SK-N-SH (cell line): ENCODE measurements at regions not wholly inside any gene's neighbourhood (a gene's known extent, or its start where the extent isn't known, plus 50 kb on each side); places are given as distances from the start of the nearest gene placed in this dataset.

Source experiments
- CTCF ChIA-PET: fragments of 300-600, 350-600 bp; formaldehyde crosslinking; extraction: SDS; loops from one replicate; lab custom pipeline; 2021; lab: Yijun Ruan, JAX
- POLR2A ChIA-PET: fragments of 350-600 bp; sonication (Branson Sonifier 250); formaldehyde crosslinking; extraction: SDS; loops from one replicate; lab custom pipeline; 2020; ENCODE audit warnings: antibody characterized with exemption, inconsistent platforms; lab: Yijun Ruan, JAX
- DNase-seq: peaks from one replicate; pipeline ENCODE4 v3.0.0; 2012
- H2AFZ ChIP-seq: fragments of 200-600 bp; sonication (generic); 2 replicates; pipeline ENCODE4 v1.8.1; 2016; ENCODE audit warnings: antibody characterized with exemption, mild to moderate bottlenecking, low read depth
- H3F3A ChIP-seq: fragments of 200-600 bp; sonication (generic); replicated peaks from 2 replicates; pipeline ENCODE3; 2016; ENCODE audit warnings: antibody characterized with exemption, mild to moderate bottlenecking; ENCODE audit not compliant: insufficient read depth
- H3K27ac ChIP-seq, 2 experiments: fragments of 200-500 bp in 1 of 2; fragments of 200-600 bp in 1 of 2; sonication (Bioruptor generic) in 1 of 2; sonication (generic), shearing (Covaris generic) in 1 of 2; 2 replicates each; pipeline versions ENCODE4 v1.5.1 to v1.6.1; 2014 to 2016; ENCODE audit warnings: low read depth in 2 of 2, inconsistent platforms in 1 of 2, low read length in 1 of 2, mild to moderate bottlenecking in 1 of 2, mixed read lengths in 1 of 2
- H3K27me3 ChIP-seq: fragments of 200-600 bp; sonication (generic), shearing (Covaris generic); 2 replicates; pipeline ENCODE4 v1.6.1; 2016; ENCODE audit warnings: mixed run types; ENCODE audit not compliant: insufficient read depth
- H3K36me3 ChIP-seq, 2 experiments: fragments of 200-500 bp in 1 of 2; fragments of 200-600 bp in 1 of 2; sonication (Bioruptor generic) in 1 of 2; sonication (generic) in 1 of 2; replicated peaks in 1 of 2; 2 replicates each; pipeline versions ENCODE3 to v1.5.1; 2014 to 2016; ENCODE audit warnings: low read length in 1 of 2, mild to moderate bottlenecking in 1 of 2; ENCODE audit not compliant: insufficient read depth in 2 of 2, control insufficient read depth in 1 of 2
- H3K4me1 ChIP-seq, 2 experiments: fragments of 200-500 bp in 1 of 2; fragments of 200-600 bp in 1 of 2; sonication (Bioruptor generic) in 1 of 2; sonication (generic), shearing (Covaris generic) in 1 of 2; 2 replicates each; pipeline versions ENCODE4 v1.5.1 to v1.6.1; 2014 to 2016; ENCODE audit warnings: low read depth in 1 of 2, low read length in 1 of 2, mixed run types in 1 of 2; ENCODE audit not compliant: insufficient read depth in 2 of 2, control insufficient read depth in 1 of 2
- H3K4me2 ChIP-seq: fragments of 200-600 bp; sonication (generic), shearing (Covaris generic); 2 replicates; pipeline ENCODE4 v1.6.1; 2017; ENCODE audit warnings: mixed run types
- H3K4me3 ChIP-seq, 2 experiments: fragments of 200-500 bp in 1 of 2; fragments of 200-600 bp in 1 of 2; sonication (Bioruptor generic) in 1 of 2; sonication (generic), shearing (Covaris generic) in 1 of 2; 2 replicates each; pipeline versions ENCODE4 v1.5.1 to v1.8.1; 2014 to 2016; ENCODE audit warnings: low read depth in 2 of 2, inconsistent platforms in 1 of 2, low read length in 1 of 2, mild to moderate bottlenecking in 1 of 2, mixed read lengths in 1 of 2, moderate library complexity in 1 of 2
- H3K79me2 ChIP-seq: fragments of 200-600 bp; sonication (generic); 2 replicates; pipeline ENCODE4 v1.8.1; 2017; ENCODE audit warnings: mild to moderate bottlenecking; ENCODE audit not compliant: insufficient read depth
- H3K9ac ChIP-seq: fragments of 200-600 bp; sonication (generic); 2 replicates; pipeline ENCODE4 v1.6.1; 2017; ENCODE audit warnings: mixed run types
- H3K9me2 ChIP-seq: fragments of 200-600 bp; sonication (generic); 2 replicates; pipeline ENCODE4 v1.6.1; 2017; ENCODE audit warnings: mixed run types
- H3K9me3 ChIP-seq: fragments of 200-600 bp; sonication (generic); 2 replicates; pipeline ENCODE4 v1.6.1; 2017; ENCODE audit warnings: mixed run types, mild to moderate bottlenecking, moderate library complexity
- H4K20me1 ChIP-seq: fragments of 200-600 bp; sonication (generic); 2 replicates; pipeline ENCODE4 v1.6.1; 2017; ENCODE audit warnings: mild to moderate bottlenecking, mixed run types; ENCODE audit not compliant: insufficient read depth
- CHD2 ChIP-seq: fragments of 150-350 bp; IDR thresholded peaks from 2 replicates; pipeline ENCODE4 v1.6.1; 2018; ENCODE audit warnings: low read length; ENCODE audit not compliant: partially characterized antibody
- FOXJ3 ChIP-seq: sonication (generic); formaldehyde crosslinking; IDR thresholded peaks from 2 replicates; pipeline ENCODE4 v1.5.1; 2020; ENCODE audit warnings: mild to moderate bottlenecking, missing genetic modification reagents
- FOXM1 ChIP-seq: IDR thresholded peaks from 2 replicates; pipeline ENCODE4 v1.4.0; 2012; ENCODE audit warnings: low read depth, mild to moderate bottlenecking
- GATA2 ChIP-seq: sonication (generic); formaldehyde crosslinking; IDR thresholded peaks from 2 replicates; pipeline ENCODE4 v1.5.0; 2020; ENCODE audit warnings: mild to moderate bottlenecking, missing genetic modification reagents
- MEF2A ChIP-seq: IDR thresholded peaks from 2 replicates; pipeline ENCODE4 v1.4.0; 2012; ENCODE audit warnings: low read depth, borderline replicate concordance
- MXI1 ChIP-seq: IDR thresholded peaks from 2 replicates; pipeline ENCODE4 v1.6.1; 2012; ENCODE audit warnings: mild to moderate bottlenecking, low read depth, low read length, improper control_type of control experiment
- POLR2AphosphoS5 ChIP-seq: IDR thresholded peaks from 2 replicates; pipeline ENCODE4 v1.6.1; 2012; ENCODE audit warnings: low read depth, low read length
- RAD21 ChIP-seq: IDR thresholded peaks from 2 replicates; pipeline ENCODE4 v1.6.1; 2012; ENCODE audit warnings: mild to moderate bottlenecking, low read length
- RCOR1 ChIP-seq: fragments of 150-350 bp; IDR thresholded peaks from 2 replicates; pipeline ENCODE4 v1.6.1; 2017; ENCODE audit warnings: antibody characterized with exemption, low read length
- RXRA ChIP-seq: IDR thresholded peaks from 2 replicates; pipeline ENCODE4 v1.4.0; 2012; ENCODE audit warnings: low read depth, mild to moderate bottlenecking, borderline replicate concordance
- SIN3A ChIP-seq: IDR thresholded peaks from 2 replicates; pipeline ENCODE4 v1.6.1; 2012; ENCODE audit warnings: low read depth, mild to moderate bottlenecking, low read length, moderate library complexity, borderline replicate concordance
- SMC3 ChIP-seq: IDR thresholded peaks from 2 replicates; pipeline ENCODE4 v1.6.1; 2012; ENCODE audit warnings: low read depth, low read length, improper control_type of control experiment
- WGBS: methylation state at CpG from one replicate; pipeline ENCODE4 v1.1.6; 2017; ENCODE audit warnings: low lambda C conversion rate; 5-methylcytosine and 5-hydroxymethylcytosine counted together
- TF ChIP-seq, protein P1 (sequence below): IDR thresholded peaks from 2 replicates; pipeline ENCODE4 v1.4.0; 2012; ENCODE audit warnings: low read depth
- TF ChIP-seq, protein P2 (sequence below): fragments of 150-350 bp; IDR thresholded peaks from 2 replicates; pipeline ENCODE4 v1.6.1; 2016; ENCODE audit warnings: mild to moderate bottlenecking, low read depth, low read length
- TF ChIP-seq, protein P3 (sequence below): fragments of 200-600 bp; sonication (generic); IDR thresholded peaks from 2 replicates; pipeline ENCODE4 v1.6.1; 2017; ENCODE audit warnings: antibody characterized with exemption, mild to moderate bottlenecking, moderate library complexity
- TF ChIP-seq, protein P4 (sequence below): fragments of 150-350 bp; IDR thresholded peaks from 2 replicates; pipeline ENCODE4 v1.6.1; 2017; ENCODE audit warnings: antibody characterized with exemption, low read length, low read depth, borderline replicate concordance
- TF ChIP-seq, protein P5 (sequence below): IDR thresholded peaks from 2 replicates; pipeline ENCODE4 v1.6.1; 2012; ENCODE audit warnings: mild to moderate bottlenecking, low read depth, low read length, moderate library complexity

DNA sequence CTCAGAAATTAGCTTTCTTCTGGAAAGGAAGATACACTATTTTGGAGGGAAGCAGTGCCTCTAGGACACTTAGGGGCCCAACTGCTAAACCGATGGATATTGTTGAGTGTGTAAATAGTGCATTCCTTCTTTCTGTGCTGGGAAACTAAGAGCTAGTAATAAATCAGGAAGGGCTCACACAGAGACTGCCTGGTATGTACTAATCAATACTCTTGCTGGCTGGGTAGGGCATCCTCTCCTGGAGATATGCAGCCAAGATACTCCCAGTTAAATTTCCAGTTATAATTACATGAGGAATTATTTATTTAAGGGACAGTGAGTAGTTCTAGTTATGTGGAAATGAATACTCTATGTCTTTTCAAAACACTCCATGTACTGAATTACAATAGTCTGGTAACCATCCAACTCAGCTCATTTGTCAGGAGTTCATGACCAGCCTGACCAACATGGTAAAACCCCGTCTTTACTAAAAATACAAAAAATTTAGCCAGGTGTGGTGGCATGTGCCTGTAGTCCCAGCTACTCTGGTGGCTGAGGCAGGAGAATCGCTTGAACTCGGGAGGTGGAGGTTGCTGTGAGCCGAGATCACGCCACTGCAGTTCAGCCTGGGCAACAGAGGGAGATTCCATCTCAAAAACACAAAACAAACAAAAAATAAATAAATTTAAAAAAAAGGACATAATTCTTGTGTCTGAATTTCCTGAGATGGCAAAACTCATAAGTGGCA lies 100.0 kb downstream of the OR2B2 start:
- no peaks in the 10 kb centered on the region for H3K36me3 ChIP-seq
- H2AFZ ChIP-seq: no peak overlapping the region
- 67% methylated on average over 6 of the region's 6 CpGs for whole genome bisulfite sequencing
- peaks cover 4 to 7% of the 10 kb centered on the region in 2 experiments; a peak in 3 of 4 replicates for H3K4me1 ChIP-seq
- H3K27me3 ChIP-seq: no peaks in the 10 kb centered on the region
- peak overlapping the region; percentile 72 to 99 for H3K27ac ChIP-seq
- POLR2A ChIA-PET: interaction anchor here (0.9 to 10.1 kb wide), 12 partner anchors 11 to 1613 kb away, joined by 3 to 218 read pairs (median 25); a partner anchor contains a TSS
- TF ChIP-seq RAD21 (no peak), RXRA (no peak), SMC3 (no peak), FOXM1 (no peak), MXI1 (no peak), SIN3A (no peak), POLR2AphosphoS5 (no peak), CHD2 (no peak), MEF2A (no peak), FOXJ3 (CRISPR knock-in tag) (no peak)
- TF ChIP-seq, protein P1, sequence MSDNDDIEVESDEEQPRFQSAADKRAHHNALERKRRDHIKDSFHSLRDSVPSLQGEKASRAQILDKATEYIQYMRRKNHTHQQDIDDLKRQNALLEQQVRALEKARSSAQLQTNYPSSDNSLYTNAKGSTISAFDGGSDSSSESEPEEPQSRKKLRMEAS: no peak
- CTCF ChIA-PET: interaction anchor here (0.9 to 1.3 kb wide), 2 partner anchors 83 to 1760 kb away, joined by 3 read pairs; no protein-coding TSS in a partner anchor
- no peaks in the 10 kb centered on the region for H3K9me2 ChIP-seq
- DNase-seq: no peak
- peaks cover 14% of the 10 kb centered on the region; the same call in 1 of the 2 replicates for H3K79me2 ChIP-seq
- H3K9me3 ChIP-seq: no peaks in the 10 kb centered on the region
- peak overlapping the region in 1 of 2 experiments; percentile 20; a peak in 1 of 4 replicates for H3K4me3 ChIP-seq
- H3F3A ChIP-seq: peaks cover 72% of the 10 kb centered on the region
- no peaks in the 10 kb centered on the region for H4K20me1 ChIP-seq
- H3K9ac ChIP-seq: no peak overlapping the region
- H3K4me2 ChIP-seq: no peak overlapping the region

DNA sequence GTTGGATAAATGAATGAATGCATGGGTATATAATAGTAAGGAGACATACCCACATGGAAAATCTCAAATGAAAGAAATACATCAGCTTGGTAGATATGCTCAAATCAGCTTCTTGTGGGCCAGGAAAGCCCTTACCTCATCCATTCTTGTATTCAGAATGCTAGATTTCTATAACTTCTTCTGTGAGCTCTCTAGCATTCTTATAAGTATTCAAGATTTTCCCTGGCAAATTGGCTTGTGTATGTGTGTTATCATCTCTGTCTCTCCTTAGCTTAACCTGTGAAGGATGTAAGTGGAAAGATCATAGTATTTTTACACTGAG lies 100.8 kb downstream of the OR2B2 start:
- ChIA-PET CTCF (interaction anchor here (0.6 to 1.3 kb wide), 4 partner anchors 23 to 1770 kb away, joined by 3 read pairs; no protein-coding TSS in a partner anchor), POLR2A (interaction anchor here (0.9 to 10.1 kb wide), 15 partner anchors 12 to 1779 kb away, joined by 3 to 218 read pairs (median 16); a partner anchor contains a TSS)
- Histone ChIP-seq H3K79me2 (peaks cover 14% of the 10 kb centered on the region; the same call in 1 of the 2 replicates), H3K9ac (peak overlapping the region; percentile 68; the same call in 1 of the 2 replicates), H3K4me3 (peak overlapping the region; percentile 17 to 83; a peak in 2 of 4 replicates), H3K36me3 (no peaks in the 10 kb centered on the region), H2AFZ (peak overlapping the region; percentile 26; the same call in 1 of the 2 replicates), H3K4me1 (peaks cover 6 to 10% of the 10 kb centered on the region in 2 experiments; a peak in 3 of 4 replicates), H3K9me3 (no peaks in the 10 kb centered on the region), H3K27ac (peak overlapping the region; percentile 80 to 99), H3K27me3 (no peaks in the 10 kb centered on the region), H4K20me1 (no peaks in the 10 kb centered on the region), H3K9me2 (no peaks in the 10 kb centered on the region), H3F3A (peaks cover 74% of the 10 kb centered on the region), H3K4me2 (peak overlapping the region; percentile 74)
- no peak for DNase-seq
- TF ChIP-seq RCOR1 (no peak), RXRA (no peak), GATA2 (no peak), FOXM1 (no peak), CHD2 (no peak), SIN3A (no peak)
- TF ChIP-seq, protein P2, sequence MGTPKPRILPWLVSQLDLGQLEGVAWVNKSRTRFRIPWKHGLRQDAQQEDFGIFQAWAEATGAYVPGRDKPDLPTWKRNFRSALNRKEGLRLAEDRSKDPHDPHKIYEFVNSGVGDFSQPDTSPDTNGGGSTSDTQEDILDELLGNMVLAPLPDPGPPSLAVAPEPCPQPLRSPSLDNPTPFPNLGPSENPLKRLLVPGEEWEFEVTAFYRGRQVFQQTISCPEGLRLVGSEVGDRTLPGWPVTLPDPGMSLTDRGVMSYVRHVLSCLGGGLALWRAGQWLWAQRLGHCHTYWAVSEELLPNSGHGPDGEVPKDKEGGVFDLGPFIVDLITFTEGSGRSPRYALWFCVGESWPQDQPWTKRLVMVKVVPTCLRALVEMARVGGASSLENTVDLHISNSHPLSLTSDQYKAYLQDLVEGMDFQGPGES: no peak
- TF ChIP-seq, protein P3, sequence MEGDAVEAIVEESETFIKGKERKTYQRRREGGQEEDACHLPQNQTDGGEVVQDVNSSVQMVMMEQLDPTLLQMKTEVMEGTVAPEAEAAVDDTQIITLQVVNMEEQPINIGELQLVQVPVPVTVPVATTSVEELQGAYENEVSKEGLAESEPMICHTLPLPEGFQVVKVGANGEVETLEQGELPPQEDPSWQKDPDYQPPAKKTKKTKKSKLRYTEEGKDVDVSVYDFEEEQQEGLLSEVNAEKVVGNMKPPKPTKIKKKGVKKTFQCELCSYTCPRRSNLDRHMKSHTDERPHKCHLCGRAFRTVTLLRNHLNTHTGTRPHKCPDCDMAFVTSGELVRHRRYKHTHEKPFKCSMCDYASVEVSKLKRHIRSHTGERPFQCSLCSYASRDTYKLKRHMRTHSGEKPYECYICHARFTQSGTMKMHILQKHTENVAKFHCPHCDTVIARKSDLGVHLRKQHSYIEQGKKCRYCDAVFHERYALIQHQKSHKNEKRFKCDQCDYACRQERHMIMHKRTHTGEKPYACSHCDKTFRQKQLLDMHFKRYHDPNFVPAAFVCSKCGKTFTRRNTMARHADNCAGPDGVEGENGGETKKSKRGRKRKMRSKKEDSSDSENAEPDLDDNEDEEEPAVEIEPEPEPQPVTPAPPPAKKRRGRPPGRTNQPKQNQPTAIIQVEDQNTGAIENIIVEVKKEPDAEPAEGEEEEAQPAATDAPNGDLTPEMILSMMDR: no peak
- TF ChIP-seq, protein P4, sequence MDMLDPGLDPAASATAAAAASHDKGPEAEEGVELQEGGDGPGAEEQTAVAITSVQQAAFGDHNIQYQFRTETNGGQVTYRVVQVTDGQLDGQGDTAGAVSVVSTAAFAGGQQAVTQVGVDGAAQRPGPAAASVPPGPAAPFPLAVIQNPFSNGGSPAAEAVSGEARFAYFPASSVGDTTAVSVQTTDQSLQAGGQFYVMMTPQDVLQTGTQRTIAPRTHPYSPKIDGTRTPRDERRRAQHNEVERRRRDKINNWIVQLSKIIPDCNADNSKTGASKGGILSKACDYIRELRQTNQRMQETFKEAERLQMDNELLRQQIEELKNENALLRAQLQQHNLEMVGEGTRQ: no peak
- TF ChIP-seq, protein P1: no peak
- TF ChIP-seq, protein P5, sequence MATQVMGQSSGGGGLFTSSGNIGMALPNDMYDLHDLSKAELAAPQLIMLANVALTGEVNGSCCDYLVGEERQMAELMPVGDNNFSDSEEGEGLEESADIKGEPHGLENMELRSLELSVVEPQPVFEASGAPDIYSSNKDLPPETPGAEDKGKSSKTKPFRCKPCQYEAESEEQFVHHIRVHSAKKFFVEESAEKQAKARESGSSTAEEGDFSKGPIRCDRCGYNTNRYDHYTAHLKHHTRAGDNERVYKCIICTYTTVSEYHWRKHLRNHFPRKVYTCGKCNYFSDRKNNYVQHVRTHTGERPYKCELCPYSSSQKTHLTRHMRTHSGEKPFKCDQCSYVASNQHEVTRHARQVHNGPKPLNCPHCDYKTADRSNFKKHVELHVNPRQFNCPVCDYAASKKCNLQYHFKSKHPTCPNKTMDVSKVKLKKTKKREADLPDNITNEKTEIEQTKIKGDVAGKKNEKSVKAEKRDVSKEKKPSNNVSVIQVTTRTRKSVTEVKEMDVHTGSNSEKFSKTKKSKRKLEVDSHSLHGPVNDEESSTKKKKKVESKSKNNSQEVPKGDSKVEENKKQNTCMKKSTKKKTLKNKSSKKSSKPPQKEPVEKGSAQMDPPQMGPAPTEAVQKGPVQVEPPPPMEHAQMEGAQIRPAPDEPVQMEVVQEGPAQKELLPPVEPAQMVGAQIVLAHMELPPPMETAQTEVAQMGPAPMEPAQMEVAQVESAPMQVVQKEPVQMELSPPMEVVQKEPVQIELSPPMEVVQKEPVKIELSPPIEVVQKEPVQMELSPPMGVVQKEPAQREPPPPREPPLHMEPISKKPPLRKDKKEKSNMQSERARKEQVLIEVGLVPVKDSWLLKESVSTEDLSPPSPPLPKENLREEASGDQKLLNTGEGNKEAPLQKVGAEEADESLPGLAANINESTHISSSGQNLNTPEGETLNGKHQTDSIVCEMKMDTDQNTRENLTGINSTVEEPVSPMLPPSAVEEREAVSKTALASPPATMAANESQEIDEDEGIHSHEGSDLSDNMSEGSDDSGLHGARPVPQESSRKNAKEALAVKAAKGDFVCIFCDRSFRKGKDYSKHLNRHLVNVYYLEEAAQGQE: no peak
